CD4-positive, alpha-beta T cell treated with Interleukin-4 for 1 hour (primary cell): ENCODE measurements at regions not wholly inside any gene's neighbourhood (a gene's known extent, or its start where the extent isn't known, plus 50 kb on each side); places are given as distances from the start of the nearest gene placed in this dataset.
"Not testable (repeated sequence)": the region's sequence is repeated elsewhere in the genome, so short reads cannot be mapped to it uniquely, and the experiment has no call there.

Source experiments
- DNase-seq, 2 donors: peaks; one replicate each; pipeline ENCODE4 v3.0.0-alpha.2; 2020 to 2022

DNA sequence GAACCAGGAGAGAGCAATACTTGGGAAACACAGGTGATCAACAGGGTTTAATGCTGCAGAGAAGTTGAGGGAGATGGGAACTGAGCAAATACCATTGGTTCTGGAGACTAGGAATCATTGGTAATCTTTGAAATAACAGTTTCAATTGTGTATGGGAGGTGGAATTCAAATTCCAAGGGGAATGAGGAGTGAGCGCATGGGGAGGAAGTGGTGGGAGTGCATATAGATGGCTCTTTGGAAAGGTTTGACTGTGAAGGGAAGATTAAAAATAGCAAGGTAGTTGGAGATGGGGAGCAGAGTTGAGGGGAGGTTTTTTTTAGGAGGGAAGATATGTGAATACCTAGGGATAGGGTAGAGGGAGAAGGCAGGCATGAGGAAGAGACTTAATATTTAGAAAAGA, 51.1 kb upstream of the ROPN1 start:
- no peak for DNase-seq

DNA sequence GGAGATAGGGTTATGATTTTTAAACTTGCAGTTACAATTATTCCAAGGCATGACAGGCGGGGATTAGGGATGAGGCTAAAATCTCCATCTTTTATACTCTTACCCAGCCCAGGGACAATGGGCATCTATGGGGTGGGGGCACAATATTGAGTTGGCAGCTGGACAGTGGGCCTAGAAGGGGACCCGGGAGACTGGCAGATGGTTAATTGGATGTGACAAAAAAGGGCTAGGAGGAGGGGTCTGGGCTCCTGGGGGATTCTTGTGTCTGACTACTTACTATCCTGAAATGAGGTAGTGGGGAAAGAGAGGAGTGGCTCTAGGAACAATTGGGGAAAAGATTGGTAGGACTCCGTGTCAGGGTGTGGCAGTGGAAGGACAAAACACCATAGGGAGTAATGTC, 53.0 kb upstream of the ROPN1 start:
- DNase-seq = no peak

GRCh38 chr3:124048967-124049798, 57.3 kb upstream of the ROPN1 start:
- no peak for DNase-seq

- no peak for DNase-seq
Measured at GRCh38 chr3:124051636-124052035, 59.7 kb upstream of the ROPN1 start.

DNA sequence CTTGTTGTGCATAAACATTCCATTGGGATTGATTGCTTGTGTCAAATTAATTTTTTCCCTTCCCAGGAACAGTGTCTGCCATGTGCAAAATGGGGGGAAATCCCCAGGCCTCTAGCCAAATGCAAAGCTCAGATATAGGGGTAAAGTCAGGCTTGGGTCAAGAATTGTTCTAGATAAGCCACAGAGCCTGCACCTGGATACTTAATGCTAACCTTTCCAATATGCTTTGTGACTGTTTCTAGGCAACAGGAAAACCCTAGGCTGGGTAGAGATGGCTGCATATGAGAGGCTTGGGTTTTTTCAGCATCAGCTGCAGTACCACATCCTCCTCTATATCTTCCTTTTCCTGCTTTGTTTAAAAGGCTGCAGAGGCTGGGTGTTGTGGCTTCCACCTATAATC, 61.9 kb upstream of the ROPN1 start:
- DNase-seq = no peak

DNA sequence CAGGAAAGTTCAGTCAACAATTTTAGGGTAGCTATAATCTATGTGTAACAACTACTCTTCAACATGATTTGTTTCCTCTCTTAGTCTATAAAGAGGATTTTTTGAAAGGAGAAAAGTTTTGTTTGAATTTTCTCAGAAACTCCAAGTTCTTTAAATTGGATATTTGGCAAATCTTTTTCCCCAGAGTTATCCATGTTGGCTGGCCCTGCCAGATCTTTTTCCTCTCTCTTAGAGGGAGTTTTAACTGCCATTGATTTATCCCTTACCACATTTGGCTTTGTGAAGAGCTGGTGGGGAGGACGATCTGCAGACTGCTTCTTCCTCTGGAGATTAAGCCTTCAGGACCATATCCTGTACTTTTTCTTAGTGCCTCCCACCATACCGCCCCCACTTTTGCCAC, 64.9 kb upstream of the ROPN1 start:
- no peak for DNase-seq

- no peak for DNase-seq
Measured at GRCh38 chr3:124057420-124057819, 65.5 kb upstream of the ROPN1 start.

- no peak for DNase-seq
Measured at GRCh38 chr3:124059580-124059979, 67.7 kb upstream of the ROPN1 start.

GRCh38 chr3:124063197-124063909, 71.4 kb upstream of the ROPN1 start:
- no peak for DNase-seq

- no peak for DNase-seq
Measured at GRCh38 chr3:124064050-124064449, 72.1 kb upstream of the ROPN1 start.

GRCh38 chr3:124066543-124066942, 74.6 kb upstream of the ROPN1 start:
- not testable (repeated sequence) for DNase-seq

DNA sequence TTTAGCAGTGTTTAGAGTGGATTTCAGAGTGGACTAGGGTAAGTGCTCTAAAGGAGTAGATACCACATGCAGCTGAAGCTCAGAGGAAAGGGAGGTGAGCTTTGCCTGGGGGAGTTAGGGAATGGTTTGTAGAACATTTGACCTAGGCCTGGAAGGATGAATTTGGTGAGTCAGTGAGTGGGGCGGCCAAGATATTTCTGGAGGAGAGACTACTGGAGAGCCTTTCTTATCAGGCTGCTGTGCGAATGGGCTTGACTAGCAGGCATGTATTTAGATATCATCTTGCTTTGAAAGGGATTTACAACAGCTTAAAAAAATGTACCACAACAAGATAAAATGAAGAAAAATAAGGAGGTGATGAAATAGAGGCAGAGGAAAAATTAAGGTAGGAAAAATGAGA, 77.8 kb upstream of the ROPN1 start:
- not testable (repeated sequence) for DNase-seq

DNA sequence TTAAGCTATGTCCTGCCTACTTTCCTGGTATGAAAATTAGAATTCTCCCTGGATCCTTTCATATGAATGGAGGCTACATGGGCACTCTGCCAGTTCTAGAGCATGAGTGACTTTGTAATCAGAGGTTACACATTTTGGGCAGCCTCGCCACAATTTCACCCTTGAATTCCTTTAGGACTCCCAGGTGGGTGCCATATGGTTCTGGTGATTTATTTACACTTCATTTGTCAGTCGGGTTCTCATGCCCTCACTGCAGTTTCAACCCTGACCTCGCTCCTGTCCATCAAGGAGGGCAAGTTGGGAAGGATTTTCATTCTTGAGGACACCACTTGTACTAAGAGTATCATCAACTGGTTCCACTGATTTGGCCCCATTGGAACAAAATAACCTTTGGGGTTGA, 83.2 kb upstream of the ROPN1 start:
- not testable (repeated sequence) for DNase-seq

DNA sequence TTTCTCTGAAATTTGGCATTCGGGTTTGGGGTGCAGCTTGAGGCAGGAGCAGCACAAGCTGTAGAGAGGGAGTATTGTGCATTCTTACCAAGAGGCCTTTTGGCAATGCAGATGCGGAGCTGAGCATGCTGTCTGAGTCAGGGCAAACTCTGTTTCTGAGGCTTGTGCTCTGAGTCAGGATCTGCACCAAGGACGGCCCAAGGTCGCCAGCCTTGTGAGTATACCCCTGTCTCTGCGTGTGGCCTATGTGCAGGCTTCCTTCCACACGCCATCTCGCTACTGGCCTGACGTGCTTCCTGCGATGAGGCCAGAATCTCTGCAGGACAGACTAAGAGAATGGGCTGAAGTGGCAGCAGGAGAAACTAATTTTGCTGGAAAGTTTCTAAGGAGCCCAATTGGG, 83.8 kb upstream of the ROPN1 start:
- no peak for DNase-seq

GRCh38 chr3:124076235-124076634, 84.3 kb upstream of the ROPN1 start:
- no peak for DNase-seq

- DNase-seq = peak in 1 of 2 donors; percentile 23
Measured at GRCh38 chr3:124078953-124079911, 87.3 kb upstream of the ROPN1 start.

DNA sequence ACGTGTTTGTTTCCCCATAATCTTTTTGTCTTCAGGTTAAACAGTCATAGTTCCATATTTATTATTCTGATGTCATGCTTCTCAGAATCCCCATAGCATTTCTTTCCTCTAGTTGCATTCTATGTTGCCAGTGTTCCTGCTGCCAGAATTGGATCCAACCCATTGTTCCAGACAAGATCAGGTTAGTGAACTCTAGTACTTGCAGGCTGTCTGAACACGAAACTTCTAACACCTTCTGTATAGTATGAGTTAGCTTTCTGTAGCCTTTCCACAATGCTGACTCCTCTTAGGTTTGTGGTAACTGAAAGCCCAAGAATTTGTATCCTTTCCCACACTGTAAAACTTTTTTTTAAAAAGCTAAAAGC, 88.0 kb upstream of the ROPN1 start:
- no peak for DNase-seq

GRCh38 chr3:124082343-124082742, 90.4 kb upstream of the ROPN1 start:
- DNase-seq = no peak

GRCh38 chr3:124084022-124084881, 92.3 kb upstream of the ROPN1 start:
- no peak for DNase-seq

- DNase-seq = no peak
Measured at GRCh38 chr3:124088801-124089200, 96.9 kb upstream of the ROPN1 start.

- DNase-seq = no peak
Measured at GRCh38 chr3:124089214-124089613, 97.3 kb upstream of the ROPN1 start.

- no peak for DNase-seq
Measured at GRCh38 chr3:124091716-124092115, 99.8 kb upstream of the ROPN1 start.
